GM21447 (cell line): ENCODE measurements at regions not wholly inside any gene's neighbourhood (a gene's known extent, or its start where the extent isn't known, plus 50 kb on each side); places are given as distances from the start of the nearest gene placed in this dataset.
"Not testable (repeated sequence)": the region's sequence is repeated elsewhere in the genome, so short reads cannot be mapped to it uniquely, and the experiment has no call there.

ENCODE experiments used
- ATAC-seq: cut with Tn5 transposase; IDR thresholded peaks from one replicate; pipeline ENCODE4 v1.9.1; 2021; ENCODE audit not compliant: unreplicated experiment

- ATAC-seq: no peak
These were observed 307.9 kb downstream of the PDCD6IP start for GRCh38 chr3:34106379-34106778.

- ATAC-seq: no peak
These were observed 308.4 kb downstream of the PDCD6IP start for GRCh38 chr3:34106879-34107278.

- ATAC-seq: peak; percentile 59
These were observed 309.2 kb downstream of the PDCD6IP start for GRCh38 chr3:34107669-34108068.

- no peak for ATAC-seq
These were observed 310.6 kb downstream of the PDCD6IP start for GRCh38 chr3:34109021-34109420.

- ATAC-seq: peak; percentile 46
These were observed 311.4 kb downstream of the PDCD6IP start for GRCh38 chr3:34109846-34110245.

- ATAC-seq: no peak
These were observed 312.9 kb downstream of the PDCD6IP start for GRCh38 chr3:34111361-34111760.

- not testable (repeated sequence) for ATAC-seq
These were observed 313.8 kb downstream of the PDCD6IP start for GRCh38 chr3:34112261-34112660.

GRCh38 chr3:34131091-34131490, 332.7 kb downstream of the PDCD6IP start:
- ATAC-seq: no peak

GRCh38 chr3:34132069-34132692, 333.8 kb downstream of the PDCD6IP start:
- no peak for ATAC-seq

- no peak for ATAC-seq
These were observed 341.1 kb downstream of the PDCD6IP start for GRCh38 chr3:34139566-34139965.

GRCh38 chr3:34140616-34141015, 342.2 kb downstream of the PDCD6IP start:
- ATAC-seq: no peak

- no peak for ATAC-seq
These were observed 343.5 kb downstream of the PDCD6IP start for GRCh38 chr3:34141841-34142337.

GRCh38 chr3:34145796-34146195, 347.4 kb downstream of the PDCD6IP start:
- ATAC-seq: no peak

- no peak for ATAC-seq
These were observed 348.2 kb downstream of the PDCD6IP start for GRCh38 chr3:34146596-34146995.

- ATAC-seq: peak; percentile 51
These were observed 352.6 kb downstream of the PDCD6IP start for GRCh38 chr3:34150992-34151391.

GRCh38 chr3:34152656-34153055, 354.2 kb downstream of the PDCD6IP start:
- no peak for ATAC-seq

- no peak for ATAC-seq
These were observed 356.7 kb downstream of the PDCD6IP start for GRCh38 chr3:34155108-34155507.

- peak; percentile 73 for ATAC-seq
These were observed 357.2 kb downstream of the PDCD6IP start for GRCh38 chr3:34155666-34156065.

GRCh38 chr3:34157491-34157890, 359.1 kb downstream of the PDCD6IP start:
- no peak for ATAC-seq

GRCh38 chr3:34159613-34160420, 361.4 kb downstream of the PDCD6IP start:
- no peak for ATAC-seq

GRCh38 chr3:34169636-34170035, 371.2 kb downstream of the PDCD6IP start:
- ATAC-seq: not testable (repeated sequence)

- no peak for ATAC-seq
These were observed 376.3 kb downstream of the PDCD6IP start for GRCh38 chr3:34174740-34175139.
